ELR (cell line): ENCODE measurements at regions not wholly inside any gene's neighbourhood (a gene's known extent, or its start where the extent isn't known, plus 50 kb on each side); places are given as distances from the start of the nearest gene placed in this dataset.
A peak's percentile ranks its signal among the peaks of the same experiment; 100 is the strongest.
"Not testable (repeated sequence)": the region's sequence is repeated elsewhere in the genome, so short reads cannot be mapped to it uniquely, and the experiment has no call there.

Source experiments
- DNase-seq: peaks from one replicate; pipeline ENCODE4 v3.0.0-alpha.2; 2015; ENCODE audit warnings: low read depth

- not testable (repeated sequence) for DNase-seq
Measured at GRCh38 chr10:42533866-42534265, 104.5 kb downstream of the ZNF33B start.

- DNase-seq = no peak
Measured at GRCh38 chr10:42532996-42533395, 105.4 kb downstream of the ZNF33B start.

GRCh38 chr10:42523098-42523497 lies 115.3 kb downstream of the ZNF33B start:
- no peak for DNase-seq

- DNase-seq = peak; percentile 2
Measured at GRCh38 chr10:42519761-42520460, 118.5 kb downstream of the ZNF33B start.

- peak; percentile 5 for DNase-seq
Measured at GRCh38 chr10:42519079-42519478, 119.3 kb downstream of the ZNF33B start.

GRCh38 chr10:42513921-42514320 lies 124.4 kb downstream of the ZNF33B start:
- DNase-seq = no peak

GRCh38 chr10:42491801-42492200 lies 146.6 kb downstream of the ZNF33B start:
- no peak for DNase-seq

GRCh38 chr10:42491001-42491592 lies 147.3 kb downstream of the ZNF33B start:
- peak; percentile 45 for DNase-seq

- DNase-seq = no peak
Measured at GRCh38 chr10:42490368-42490767, 148.0 kb downstream of the ZNF33B start.

- DNase-seq = peak; percentile 75
Measured at GRCh38 chr10:42488416-42488815, 150.0 kb downstream of the ZNF33B start.

- DNase-seq = peak; percentile 45
Measured at GRCh38 chr10:42482411-42482810, 156.0 kb downstream of the ZNF33B start.

- DNase-seq = no peak
Measured at GRCh38 chr10:42479057-42479456, 159.3 kb downstream of the ZNF33B start.

GRCh38 chr10:42477170-42477569 lies 161.2 kb downstream of the ZNF33B start:
- DNase-seq = no peak

- DNase-seq = no peak
Measured at GRCh38 chr10:42476101-42476500, 162.3 kb downstream of the ZNF33B start.

GRCh38 chr10:42475168-42476098 lies 162.9 kb downstream of the ZNF33B start:
- peak; percentile 79 for DNase-seq

- no peak for DNase-seq
Measured at GRCh38 chr10:42454313-42454712, 184.1 kb downstream of the ZNF33B start.

GRCh38 chr10:42431095-42431494 lies 207.3 kb downstream of the ZNF33B start:
- no peak for DNase-seq

GRCh38 chr10:42428534-42428933 lies 209.8 kb downstream of the ZNF33B start:
- DNase-seq = peak; percentile 35

- DNase-seq = no peak
Measured at GRCh38 chr10:42422911-42423310, 215.5 kb downstream of the ZNF33B start.

GRCh38 chr10:42421812-42422211 lies 216.6 kb downstream of the ZNF33B start:
- no peak for DNase-seq

- DNase-seq = no peak
Measured at GRCh38 chr10:42419789-42420188, 218.6 kb downstream of the ZNF33B start.

- DNase-seq = no peak
Measured at GRCh38 chr10:42380926-42381547, 257.3 kb downstream of the ZNF33B start.
